GM23248 (cell line): ENCODE measurements at regions not wholly inside any gene's neighbourhood (a gene's known extent, or its start where the extent isn't known, plus 50 kb on each side); places are given as distances from the start of the nearest gene placed in this dataset.

Experiments
- EZH2 ChIP-seq: fragments of 200-600 bp; sonication (generic); IDR thresholded peaks from 2 replicates; pipeline ENCODE4 v1.6.1; 2018; ENCODE audit warnings: antibody characterized with exemption, mild to moderate bottlenecking; ENCODE audit not compliant: insufficient read depth, poor library complexity, severe bottlenecking
- EZH2phosphoT487 ChIP-seq: fragments of 200-600 bp; sonication (generic); IDR thresholded peaks from 2 replicates; pipeline ENCODE4 v1.6.1; 2018; ENCODE audit warnings: antibody characterized with exemption, moderate library complexity, mild to moderate bottlenecking, low read depth; ENCODE audit not compliant: insufficient read depth

DNA sequence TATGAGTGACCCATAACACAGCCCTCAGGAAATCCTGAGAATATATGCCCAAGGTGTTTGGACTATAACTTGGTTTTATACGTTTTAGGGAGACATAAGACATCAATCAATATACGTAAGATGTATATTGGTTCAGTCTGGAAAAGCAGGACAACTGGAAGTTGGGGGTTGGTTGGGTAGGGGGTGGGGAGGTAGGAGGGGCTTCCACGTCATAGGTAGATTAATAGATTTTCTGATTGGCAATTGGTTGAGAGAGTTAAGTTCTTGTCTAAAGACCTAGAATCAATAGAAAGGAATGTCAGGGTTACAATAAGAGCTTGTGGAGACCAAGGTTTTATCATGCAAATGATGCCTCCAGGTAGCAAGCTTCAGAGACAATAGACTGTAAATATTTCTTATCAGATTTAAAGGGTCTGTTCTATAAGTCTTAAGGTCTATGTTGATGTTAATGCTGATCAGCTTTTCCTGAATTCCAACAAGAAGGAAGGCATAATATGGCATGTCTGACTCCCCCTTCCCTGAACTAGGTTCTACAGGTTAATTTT lies 2267.7 kb upstream of the ACO1 start:
- no peak for TF ChIP-seq EZH2
- TF ChIP-seq EZH2phosphoT487 = no peak
